ENCODE measurements at regions not wholly inside any gene's neighbourhood (a gene's known extent, or its start where the extent isn't known, plus 50 kb on each side); places are given as distances from the start of the nearest gene placed in this dataset.

- Histone ChIP-seq H3K9me3 (ENCODE audit: control insufficient read depth, insufficient read depth, low read length) (no peaks in the 10 kb centered on the region), H3K27me3 (ENCODE audit: control insufficient read depth, insufficient read depth, low read length) (no peaks in the 10 kb centered on the region), H3K4me1 (ENCODE audit: control insufficient read depth, insufficient read depth, low read length) (no peaks in the 10 kb centered on the region), H3K27ac (ENCODE audit: low read length) (no peak overlapping the region), H3K4me3 (ENCODE audit: low read length) (no peak overlapping the region), H3K36me3 (ENCODE audit: control insufficient read depth, insufficient read depth, low read length) (no peaks in the 10 kb centered on the region)
- DNase-seq (ENCODE audit: low read depth, low spot score): no peak
- WGBS (ENCODE audit: insufficient coverage, insufficient read length): no CpG with 5 or more reads among the region's 3 CpGs
Measured at GRCh38 chr12:118467641-118468305, 91.4 kb downstream of the SUDS3 start.

DNA sequence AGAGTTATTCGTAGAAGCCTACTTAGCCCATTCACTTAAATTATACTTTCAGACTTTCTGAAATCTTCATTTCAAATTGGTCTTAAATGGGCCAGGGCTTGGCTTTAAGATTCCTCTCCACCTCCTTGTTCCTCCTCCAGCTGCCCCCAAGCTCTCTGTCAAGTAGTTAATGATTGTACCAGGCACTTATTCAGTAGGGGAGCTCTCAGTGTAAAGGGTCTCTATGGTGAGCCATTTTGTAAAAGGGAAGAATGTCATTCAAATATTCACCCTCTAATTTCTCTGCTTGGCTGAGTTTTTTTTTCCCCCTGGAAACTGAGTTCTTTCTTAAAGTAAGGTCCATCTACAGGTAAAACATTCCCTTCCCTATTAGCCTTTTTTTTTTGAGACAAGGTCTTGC, 96.6 kb downstream of the SUDS3 start:
- Histone ChIP-seq H3K27ac (ENCODE audit: low read length) (no peak overlapping the region), H3K4me1 (ENCODE audit: control insufficient read depth, insufficient read depth, low read length) (no peaks in the 10 kb centered on the region), H3K4me3 (ENCODE audit: low read length) (no peak overlapping the region), H3K27me3 (ENCODE audit: control insufficient read depth, insufficient read depth, low read length) (no peaks in the 10 kb centered on the region), H3K9me3 (ENCODE audit: control insufficient read depth, insufficient read depth, low read length) (no peaks in the 10 kb centered on the region), H3K36me3 (ENCODE audit: control insufficient read depth, insufficient read depth, low read length) (no peaks in the 10 kb centered on the region)
- no CpG with 5 or more reads among the region's 1 CpG for WGBS (ENCODE audit: insufficient coverage, insufficient read length)
- no peak for DNase-seq (ENCODE audit: low read depth, low spot score)

GRCh38 chr12:118480235-118480634, 103.9 kb downstream of the SUDS3 start:
- Histone ChIP-seq H3K4me3 (ENCODE audit: low read length) (no peak overlapping the region), H3K27me3 (ENCODE audit: control insufficient read depth, insufficient read depth, low read length) (no peaks in the 10 kb centered on the region), H3K4me1 (ENCODE audit: control insufficient read depth, insufficient read depth, low read length) (0 out of 2 replicates have a peak, but pooled peaks cover 2% of the 10 kb centered on the region), H3K36me3 (ENCODE audit: control insufficient read depth, insufficient read depth, low read length) (no peaks in the 10 kb centered on the region), H3K27ac (ENCODE audit: low read length) (no peak overlapping the region), H3K9me3 (ENCODE audit: control insufficient read depth, insufficient read depth, low read length) (no peaks in the 10 kb centered on the region)
- DNase-seq (ENCODE audit: low read depth, low spot score): no peak
- no CpG with 5 or more reads among the region's 4 CpGs for WGBS (ENCODE audit: insufficient coverage, insufficient read length)

DNA sequence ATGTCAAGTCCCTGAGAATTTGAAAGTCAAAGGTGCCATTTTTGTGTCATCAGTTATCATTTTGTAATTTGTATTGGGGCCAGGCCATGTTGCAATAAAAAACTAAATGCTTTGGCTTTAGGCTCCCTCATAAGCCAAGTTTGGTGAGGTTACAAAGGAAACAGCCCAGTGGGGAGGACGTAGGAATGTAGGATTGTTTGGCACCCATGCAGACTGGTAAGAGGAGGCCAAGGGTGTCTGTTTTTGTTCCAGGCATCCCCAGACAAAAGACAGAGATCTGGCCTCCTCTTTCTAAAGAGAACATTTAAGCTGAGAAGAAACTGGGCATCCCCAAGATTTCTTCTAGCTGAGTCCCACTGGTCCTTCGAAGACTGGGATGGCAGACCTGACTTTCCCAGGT, 111.7 kb downstream of the SUDS3 start:
- Histone ChIP-seq H3K36me3 (ENCODE audit: control insufficient read depth, insufficient read depth, low read length) (no peaks in the 10 kb centered on the region), H3K4me3 (ENCODE audit: low read length) (no peak overlapping the region), H3K27me3 (ENCODE audit: control insufficient read depth, insufficient read depth, low read length) (no peaks in the 10 kb centered on the region), H3K9me3 (ENCODE audit: control insufficient read depth, insufficient read depth, low read length) (no peaks in the 10 kb centered on the region), H3K4me1 (ENCODE audit: control insufficient read depth, insufficient read depth, low read length) (no peaks in the 10 kb centered on the region), H3K27ac (ENCODE audit: low read length) (no peak overlapping the region)
- no peak for DNase-seq (ENCODE audit: low read depth, low spot score)
- WGBS (ENCODE audit: insufficient coverage, insufficient read length): no CpG with 5 or more reads among the region's 2 CpGs

DNA sequence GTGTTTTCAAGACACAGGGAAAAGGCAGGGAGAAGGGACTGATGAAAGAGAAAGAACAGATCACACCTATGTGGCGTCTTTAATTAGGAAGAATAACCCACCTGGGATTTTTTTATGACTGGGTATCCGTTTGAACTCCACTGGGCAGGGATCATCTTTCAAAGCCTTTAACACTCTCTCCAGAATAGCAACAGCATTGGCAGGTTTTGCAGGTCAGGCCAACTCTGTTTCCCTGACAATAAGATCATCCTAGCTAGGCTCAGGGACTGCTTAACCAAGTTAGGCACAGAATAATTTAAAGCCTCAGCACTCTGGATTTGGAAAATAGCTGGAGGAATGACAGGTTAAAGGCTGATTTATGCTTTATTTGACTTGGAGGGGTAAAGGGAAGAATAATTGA, 117.6 kb downstream of the SUDS3 start:
- no peaks in the 10 kb centered on the region for H3K36me3 ChIP-seq (ENCODE audit: control insufficient read depth, insufficient read depth, low read length)
- H3K4me3 ChIP-seq (ENCODE audit: low read length): no peak overlapping the region
- H3K9me3 ChIP-seq (ENCODE audit: control insufficient read depth, insufficient read depth, low read length): no peaks in the 10 kb centered on the region
- H3K27ac ChIP-seq (ENCODE audit: low read length): no peak overlapping the region
- H3K27me3 ChIP-seq (ENCODE audit: control insufficient read depth, insufficient read depth, low read length): no peaks in the 10 kb centered on the region
- DNase-seq (ENCODE audit: low read depth, low spot score): no peak
- no peaks in the 10 kb centered on the region for H3K4me1 ChIP-seq (ENCODE audit: control insufficient read depth, insufficient read depth, low read length)
- no CpG with 5 or more reads among the region's 2 CpGs for WGBS (ENCODE audit: insufficient coverage, insufficient read length)

- DNase-seq (ENCODE audit: low read depth, low spot score): no peak
- WGBS (ENCODE audit: insufficient coverage, insufficient read length): 100% methylated on average over 1 of the region's 3 CpGs
- no peaks in the 10 kb centered on the region for H3K9me3 ChIP-seq (ENCODE audit: control insufficient read depth, insufficient read depth, low read length)
Measured at GRCh38 chr12:118494776-118495175, 118.4 kb downstream of the SUDS3 start.

GRCh38 chr12:118495296-118495695, 118.9 kb downstream of the SUDS3 start:
- DNase-seq (ENCODE audit: low read depth, low spot score): no peak
- WGBS (ENCODE audit: insufficient coverage, insufficient read length): no CpG with 5 or more reads among the region's 2 CpGs

More at GRCh38 chr12:118494776-118495175, 118.4 kb downstream of the SUDS3 start:
- Histone ChIP-seq H3K4me1 (ENCODE audit: control insufficient read depth, insufficient read depth, low read length) (no peaks in the 10 kb centered on the region), H3K27me3 (ENCODE audit: control insufficient read depth, insufficient read depth, low read length) (no peaks in the 10 kb centered on the region), H3K4me3 (ENCODE audit: low read length) (no peak overlapping the region), H3K36me3 (ENCODE audit: control insufficient read depth, insufficient read depth, low read length) (no peaks in the 10 kb centered on the region), H3K27ac (ENCODE audit: low read length) (no peak overlapping the region)

GRCh38 chr12:118498171-118498570, 121.8 kb downstream of the SUDS3 start:
- WGBS (ENCODE audit: insufficient coverage, insufficient read length): no CpG with 5 or more reads among the region's 3 CpGs
- no peak for DNase-seq (ENCODE audit: low read depth, low spot score)
- no peak overlapping the region for H3K27ac ChIP-seq (ENCODE audit: low read length)
- H3K9me3 ChIP-seq (ENCODE audit: control insufficient read depth, insufficient read depth, low read length): no peaks in the 10 kb centered on the region
- no peak overlapping the region for H3K4me3 ChIP-seq (ENCODE audit: low read length)
- no peaks in the 10 kb centered on the region for H3K36me3 ChIP-seq (ENCODE audit: control insufficient read depth, insufficient read depth, low read length)
- H3K4me1 ChIP-seq (ENCODE audit: control insufficient read depth, insufficient read depth, low read length): no peaks in the 10 kb centered on the region
- no peaks in the 10 kb centered on the region for H3K27me3 ChIP-seq (ENCODE audit: control insufficient read depth, insufficient read depth, low read length)

More at GRCh38 chr12:118495296-118495695, 118.9 kb downstream of the SUDS3 start:
- Histone ChIP-seq H3K4me3 (ENCODE audit: low read length) (no peak overlapping the region), H3K36me3 (ENCODE audit: control insufficient read depth, insufficient read depth, low read length) (no peaks in the 10 kb centered on the region), H3K9me3 (ENCODE audit: control insufficient read depth, insufficient read depth, low read length) (no peaks in the 10 kb centered on the region), H3K27ac (ENCODE audit: low read length) (no peak overlapping the region), H3K27me3 (ENCODE audit: control insufficient read depth, insufficient read depth, low read length) (no peaks in the 10 kb centered on the region), H3K4me1 (ENCODE audit: control insufficient read depth, insufficient read depth, low read length) (no peaks in the 10 kb centered on the region)

DNA sequence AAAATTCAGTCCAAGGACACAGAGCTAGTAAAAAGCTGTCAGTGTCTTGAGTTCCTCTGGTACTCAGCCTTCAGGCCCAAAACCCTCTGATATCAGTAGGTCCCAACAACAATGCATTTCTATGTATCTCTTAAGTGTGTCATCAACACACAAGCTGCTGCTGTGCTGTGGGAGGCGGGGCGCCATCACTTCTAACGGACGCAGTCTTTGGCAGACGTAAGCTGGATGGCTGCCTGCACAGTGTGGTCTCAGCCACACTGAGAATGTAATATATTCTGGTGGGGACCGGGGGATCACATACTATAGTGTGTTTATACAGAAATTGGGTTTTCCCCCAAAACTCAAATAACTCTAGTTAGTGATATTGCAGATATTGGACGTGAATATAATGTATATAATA, 123.9 kb downstream of the SUDS3 start:
- Histone ChIP-seq H3K36me3 (ENCODE audit: control insufficient read depth, insufficient read depth, low read length) (no peaks in the 10 kb centered on the region), H3K4me3 (ENCODE audit: low read length) (no peak overlapping the region), H3K4me1 (ENCODE audit: control insufficient read depth, insufficient read depth, low read length) (no peaks in the 10 kb centered on the region), H3K9me3 (ENCODE audit: control insufficient read depth, insufficient read depth, low read length) (no peaks in the 10 kb centered on the region), H3K27ac (ENCODE audit: low read length) (no peak overlapping the region), H3K27me3 (ENCODE audit: control insufficient read depth, insufficient read depth, low read length) (no peaks in the 10 kb centered on the region)
- no peak for DNase-seq (ENCODE audit: low read depth, low spot score)
- WGBS (ENCODE audit: insufficient coverage, insufficient read length): no CpG with 5 or more reads among the region's 7 CpGs

DNA sequence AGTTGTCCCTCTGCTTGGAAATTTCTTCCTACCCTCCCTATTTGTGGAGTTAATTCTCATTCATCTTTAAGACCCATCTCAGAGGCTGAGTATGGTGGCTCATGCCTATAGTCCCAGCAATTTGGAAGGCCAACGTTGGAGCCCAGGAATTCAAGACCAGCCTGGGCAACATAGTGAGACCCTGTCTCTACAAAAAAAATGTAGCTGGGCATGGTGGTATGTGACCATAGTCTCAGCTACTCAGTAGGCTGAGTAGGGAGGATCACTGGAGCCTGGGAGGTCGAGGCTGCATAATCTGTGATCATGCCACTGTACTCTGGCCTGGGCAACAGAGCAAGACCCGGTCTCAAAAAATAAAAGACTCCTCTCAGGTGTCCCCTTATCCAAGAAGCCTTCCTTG, 125.1 kb downstream of the SUDS3 start:
- no CpG with 5 or more reads among the region's 3 CpGs for WGBS (ENCODE audit: insufficient coverage, insufficient read length)
- Histone ChIP-seq H3K27ac (ENCODE audit: low read length) (no peak overlapping the region), H3K27me3 (ENCODE audit: control insufficient read depth, insufficient read depth, low read length) (no peaks in the 10 kb centered on the region), H3K9me3 (ENCODE audit: control insufficient read depth, insufficient read depth, low read length) (no peaks in the 10 kb centered on the region), H3K4me3 (ENCODE audit: low read length) (no peak overlapping the region), H3K36me3 (ENCODE audit: control insufficient read depth, insufficient read depth, low read length) (no peaks in the 10 kb centered on the region), H3K4me1 (ENCODE audit: control insufficient read depth, insufficient read depth, low read length) (no peaks in the 10 kb centered on the region)
- no peak for DNase-seq (ENCODE audit: low read depth, low spot score)

GRCh38 chr12:118503476-118503875, 127.1 kb downstream of the SUDS3 start:
- no peak overlapping the region for H3K27ac ChIP-seq (ENCODE audit: low read length)
- no peaks in the 10 kb centered on the region for H3K9me3 ChIP-seq (ENCODE audit: control insufficient read depth, insufficient read depth, low read length)
- no CpG with 5 or more reads among the region's 3 CpGs for WGBS (ENCODE audit: insufficient coverage, insufficient read length)

More at GRCh38 chr12:118503476-118503875, 127.1 kb downstream of the SUDS3 start:
- DNase-seq (ENCODE audit: low read depth, low spot score): no peak
- Histone ChIP-seq H3K27me3 (ENCODE audit: control insufficient read depth, insufficient read depth, low read length) (no peaks in the 10 kb centered on the region), H3K4me3 (ENCODE audit: low read length) (no peak overlapping the region), H3K36me3 (ENCODE audit: control insufficient read depth, insufficient read depth, low read length) (no peaks in the 10 kb centered on the region), H3K4me1 (ENCODE audit: control insufficient read depth, insufficient read depth, low read length) (no peaks in the 10 kb centered on the region)
